ENCODE measurements at regions not wholly inside any gene's neighbourhood (a gene's known extent, or its start where the extent isn't known, plus 50 kb on each side); places are given as distances from the start of the nearest gene placed in this dataset.

DNA sequence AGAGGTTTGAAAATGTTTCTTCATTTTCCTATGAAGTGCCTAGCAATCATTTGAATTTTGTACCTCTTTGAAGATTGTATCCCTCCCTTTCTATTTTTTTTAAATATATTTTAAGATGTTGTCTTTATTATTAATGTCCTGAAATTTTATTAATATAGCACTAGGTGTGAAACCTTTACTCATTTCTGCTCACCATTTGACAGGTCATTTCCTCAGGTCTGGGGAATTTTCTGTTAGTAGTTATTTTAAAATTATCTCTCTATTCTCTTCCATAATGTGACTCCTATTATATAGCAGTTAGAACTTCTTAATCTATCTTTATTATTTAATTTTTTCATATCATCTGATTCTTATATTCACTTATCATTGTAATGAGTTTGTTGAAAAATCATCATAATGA lies 1038.6 kb upstream of the SLC39A10 start:
- TF ChIP-seq, protein P1, sequence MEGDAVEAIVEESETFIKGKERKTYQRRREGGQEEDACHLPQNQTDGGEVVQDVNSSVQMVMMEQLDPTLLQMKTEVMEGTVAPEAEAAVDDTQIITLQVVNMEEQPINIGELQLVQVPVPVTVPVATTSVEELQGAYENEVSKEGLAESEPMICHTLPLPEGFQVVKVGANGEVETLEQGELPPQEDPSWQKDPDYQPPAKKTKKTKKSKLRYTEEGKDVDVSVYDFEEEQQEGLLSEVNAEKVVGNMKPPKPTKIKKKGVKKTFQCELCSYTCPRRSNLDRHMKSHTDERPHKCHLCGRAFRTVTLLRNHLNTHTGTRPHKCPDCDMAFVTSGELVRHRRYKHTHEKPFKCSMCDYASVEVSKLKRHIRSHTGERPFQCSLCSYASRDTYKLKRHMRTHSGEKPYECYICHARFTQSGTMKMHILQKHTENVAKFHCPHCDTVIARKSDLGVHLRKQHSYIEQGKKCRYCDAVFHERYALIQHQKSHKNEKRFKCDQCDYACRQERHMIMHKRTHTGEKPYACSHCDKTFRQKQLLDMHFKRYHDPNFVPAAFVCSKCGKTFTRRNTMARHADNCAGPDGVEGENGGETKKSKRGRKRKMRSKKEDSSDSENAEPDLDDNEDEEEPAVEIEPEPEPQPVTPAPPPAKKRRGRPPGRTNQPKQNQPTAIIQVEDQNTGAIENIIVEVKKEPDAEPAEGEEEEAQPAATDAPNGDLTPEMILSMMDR (IDR thresholded peaks at IDR 0.05) = no peak
- TF ChIP-seq POLR2A (IDR thresholded peaks at IDR 0.05) = no peak

Data from sigmoid colon (tissue), 3 donors.